SK-N-SH treated with all-trans-retinoic acid at 6 μM for 48 hours (cell line): ENCODE measurements at regions not wholly inside any gene's neighbourhood (a gene's known extent, or its start where the extent isn't known, plus 50 kb on each side); places are given as distances from the start of the nearest gene placed in this dataset.

Source experiments
- ATAC-seq: fragments of 200-7000 bp; cut with Tn5 transposase; 3 replicates; pipeline ENCODE4 v1.9.1; 2020; ENCODE audit warnings: mild to moderate bottlenecking, moderate library complexity
- ARNTL ChIP-seq: fragments of 450-650 bp; formaldehyde crosslinking; IDR thresholded peaks from 2 replicates; pipeline ENCODE4 v1.5.0; 2020; ENCODE audit warnings: low read depth, mild to moderate bottlenecking, moderate library complexity, borderline replicate concordance
- BACH2 ChIP-seq: fragments of 250-450 bp; sonication (Bioruptor Pico); IDR thresholded peaks from 2 replicates; pipeline ENCODE4 v1.9.0; 2021; ENCODE audit warnings: mild to moderate bottlenecking, borderline replicate concordance
- CSDC2 ChIP-seq: fragments of 250-450 bp; sonication (Bioruptor Pico); IDR thresholded peaks from 2 replicates; pipeline ENCODE4 v1.5.0; 2020; ENCODE audit warnings: mild to moderate bottlenecking, moderate library complexity
- CSRNP3 ChIP-seq: fragments of 250-450 bp; sonication (Bioruptor Pico); IDR thresholded peaks from 2 replicates; pipeline ENCODE4 v1.5.1; 2021; ENCODE audit warnings: mild to moderate bottlenecking, moderate library complexity
- ESRRG ChIP-seq: fragments of 250-450 bp; sonication (Bioruptor Pico); IDR thresholded peaks from 2 replicates; pipeline ENCODE4 v1.6.1; 2021; ENCODE audit warnings: mild to moderate bottlenecking
- GLIS3 ChIP-seq: fragments of 250-450 bp; sonication (Bioruptor Pico); IDR thresholded peaks from 2 replicates; pipeline ENCODE4 v1.5.0; 2020; ENCODE audit warnings: mild to moderate bottlenecking, moderate library complexity
- ISL1 ChIP-seq: fragments of 250-450 bp; sonication (Bioruptor Pico); IDR thresholded peaks from 2 replicates; pipeline ENCODE4 v2.1.2; 2022; ENCODE audit warnings: mild to moderate bottlenecking, moderate library complexity
- OSR1 ChIP-seq: fragments of 250-450 bp; sonication (Bioruptor Pico); IDR thresholded peaks from 2 replicates; pipeline ENCODE4 v1.8.0; 2022; ENCODE audit warnings: moderate library complexity, mild to moderate bottlenecking, inconsistent platforms
- PATZ1 ChIP-seq: fragments of 250-450 bp; sonication (Bioruptor Pico); IDR thresholded peaks from 2 replicates; pipeline ENCODE4 v1.8.0; 2020; ENCODE audit warnings: mild to moderate bottlenecking, moderate library complexity, borderline replicate concordance
- PPARA ChIP-seq: fragments of 250-450 bp; sonication (Bioruptor Pico); IDR thresholded peaks from 2 replicates; pipeline ENCODE4 v1.5.0; 2020; ENCODE audit warnings: mild to moderate bottlenecking, borderline replicate concordance
- RARB ChIP-seq: fragments of 250-450 bp; sonication (Bioruptor Pico); IDR thresholded peaks from 2 replicates; pipeline ENCODE4 v1.8.0; 2021; ENCODE audit warnings: mild to moderate bottlenecking, moderate library complexity
- SNAI2 ChIP-seq: fragments of 250-450 bp; sonication (Bioruptor Pico); IDR thresholded peaks from 2 replicates; pipeline ENCODE4 v1.5.0; 2020; ENCODE audit warnings: mild to moderate bottlenecking, moderate library complexity
- TCF4 ChIP-seq: fragments of 250-450 bp; sonication (Bioruptor Pico); IDR thresholded peaks from 2 replicates; pipeline ENCODE4 v1.8.0; 2021; ENCODE audit warnings: mild to moderate bottlenecking, moderate library complexity, borderline replicate concordance
- TOX ChIP-seq: fragments of 250-450 bp; sonication (Bioruptor Pico); IDR thresholded peaks from 2 replicates; pipeline ENCODE4 v1.8.0; 2021; ENCODE audit warnings: mild to moderate bottlenecking, moderate library complexity, borderline replicate concordance
- ZC3H10 ChIP-seq: fragments of 250-450 bp; sonication (Bioruptor Pico); IDR thresholded peaks from 2 replicates; pipeline ENCODE4 v1.5.1; 2021; ENCODE audit warnings: mild to moderate bottlenecking, moderate library complexity
- ZFP3 ChIP-seq: fragments of 250-450 bp; sonication (Bioruptor Pico); IDR thresholded peaks from 2 replicates; pipeline ENCODE4 v1.5.0; 2020; ENCODE audit warnings: mild to moderate bottlenecking, moderate library complexity
- ZFP30 ChIP-seq: fragments of 450-650 bp; formaldehyde crosslinking; IDR thresholded peaks from 2 replicates; pipeline ENCODE4 v1.5.0; 2022; ENCODE audit warnings: mild to moderate bottlenecking, moderate library complexity
- ZNF565 ChIP-seq: fragments of 450-650 bp; formaldehyde crosslinking; conservative IDR thresholded peaks from 2 replicates; pipeline ENCODE4 v1.5.0; 2020; ENCODE audit warnings: low read depth, mild to moderate bottlenecking, moderate library complexity
- ZNF70 ChIP-seq: fragments of 450-650 bp; formaldehyde crosslinking; IDR thresholded peaks from 2 replicates; pipeline ENCODE4 v1.5.0; 2020; ENCODE audit warnings: mild to moderate bottlenecking, moderate library complexity
- ZNF8 ChIP-seq: fragments of 450-650 bp; formaldehyde crosslinking; IDR thresholded peaks from 2 replicates; pipeline ENCODE4 v1.5.0; 2020; ENCODE audit warnings: mild to moderate bottlenecking, moderate library complexity
- TF ChIP-seq, protein P1 (sequence below): fragments of 250-450 bp; sonication (Bioruptor Pico); IDR thresholded peaks from 2 replicates; pipeline ENCODE4 v1.8.0; 2021; ENCODE audit warnings: low read depth, mild to moderate bottlenecking, moderate library complexity, borderline replicate concordance
- TF ChIP-seq, protein P2 (sequence below): fragments of 250-450 bp; sonication (Bioruptor Pico); IDR thresholded peaks from 2 replicates; pipeline ENCODE4 v1.5.1; 2020; ENCODE audit warnings: low read depth, mild to moderate bottlenecking, moderate library complexity

DNA sequence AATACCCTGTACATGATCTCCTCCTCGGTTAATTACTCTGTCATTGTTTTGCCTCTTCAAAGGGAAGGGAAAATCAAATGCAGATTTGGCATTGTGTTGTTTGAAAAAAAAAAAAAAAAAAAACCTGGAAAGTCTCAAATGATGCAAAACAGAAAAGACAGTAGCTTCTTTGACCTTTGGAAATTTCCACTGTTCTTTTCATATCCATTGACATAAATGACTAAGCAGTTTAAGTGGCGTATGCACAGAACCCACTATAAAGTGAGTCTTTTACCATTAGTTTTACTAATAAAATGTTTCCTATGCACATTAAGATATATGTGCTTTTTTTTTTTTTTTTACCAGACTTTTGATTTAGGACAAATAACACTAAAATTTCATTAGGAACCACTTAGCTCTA lies 704.3 kb downstream of the TFAP2A start:
- TF ChIP-seq, protein P1, sequence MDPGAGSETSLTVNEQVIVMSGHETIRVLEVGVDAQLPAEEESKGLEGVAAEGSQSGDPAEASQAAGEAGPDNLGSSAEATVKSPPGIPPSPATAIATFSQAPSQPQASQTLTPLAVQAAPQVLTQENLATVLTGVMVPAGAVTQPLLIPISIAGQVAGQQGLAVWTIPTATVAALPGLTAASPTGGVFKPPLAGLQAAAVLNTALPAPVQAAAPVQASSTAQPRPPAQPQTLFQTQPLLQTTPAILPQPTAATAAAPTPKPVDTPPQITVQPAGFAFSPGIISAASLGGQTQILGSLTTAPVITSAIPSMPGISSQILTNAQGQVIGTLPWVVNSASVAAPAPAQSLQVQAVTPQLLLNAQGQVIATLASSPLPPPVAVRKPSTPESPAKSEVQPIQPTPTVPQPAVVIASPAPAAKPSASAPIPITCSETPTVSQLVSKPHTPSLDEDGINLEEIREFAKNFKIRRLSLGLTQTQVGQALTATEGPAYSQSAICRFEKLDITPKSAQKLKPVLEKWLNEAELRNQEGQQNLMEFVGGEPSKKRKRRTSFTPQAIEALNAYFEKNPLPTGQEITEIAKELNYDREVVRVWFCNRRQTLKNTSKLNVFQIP (CRISPR knock-in tag): no peak
- no peak for TF ChIP-seq ZFP30 (CRISPR knock-in tag)
- TF ChIP-seq GLIS3 (CRISPR knock-in tag): no peak
- no peak for TF ChIP-seq ISL1 (CRISPR knock-in tag)
- no peak for TF ChIP-seq CSRNP3 (CRISPR knock-in tag)
- no peak for TF ChIP-seq RARB (CRISPR knock-in tag)
- TF ChIP-seq TCF4 (CRISPR knock-in tag): no peak
- no peak for TF ChIP-seq ZFP3 (CRISPR knock-in tag)
- no peak for TF ChIP-seq SNAI2 (CRISPR knock-in tag)
- TF ChIP-seq ESRRG (CRISPR knock-in tag): no peak
- no peak for TF ChIP-seq PPARA (CRISPR knock-in tag)
- no peak for TF ChIP-seq ZC3H10
- TF ChIP-seq ARNTL: no peak
- TF ChIP-seq CSDC2: no peak
- no peak for TF ChIP-seq ZNF565 (CRISPR knock-in tag)
- TF ChIP-seq, protein P2, sequence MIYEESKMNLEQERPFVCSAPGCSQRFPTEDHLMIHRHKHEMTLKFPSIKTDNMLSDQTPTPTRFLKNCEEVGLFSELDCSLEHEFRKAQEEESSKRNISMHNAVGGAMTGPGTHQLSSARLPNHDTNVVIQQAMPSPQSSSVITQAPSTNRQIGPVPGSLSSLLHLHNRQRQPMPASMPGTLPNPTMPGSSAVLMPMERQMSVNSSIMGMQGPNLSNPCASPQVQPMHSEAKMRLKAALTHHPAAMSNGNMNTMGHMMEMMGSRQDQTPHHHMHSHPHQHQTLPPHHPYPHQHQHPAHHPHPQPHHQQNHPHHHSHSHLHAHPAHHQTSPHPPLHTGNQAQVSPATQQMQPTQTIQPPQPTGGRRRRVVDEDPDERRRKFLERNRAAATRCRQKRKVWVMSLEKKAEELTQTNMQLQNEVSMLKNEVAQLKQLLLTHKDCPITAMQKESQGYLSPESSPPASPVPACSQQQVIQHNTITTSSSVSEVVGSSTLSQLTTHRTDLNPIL (CRISPR knock-in tag): no peak
- no peak for TF ChIP-seq TOX
- TF ChIP-seq ZNF70 (CRISPR knock-in tag): no peak
- TF ChIP-seq PATZ1 (CRISPR knock-in tag): no peak
- no peak for ATAC-seq

DNA sequence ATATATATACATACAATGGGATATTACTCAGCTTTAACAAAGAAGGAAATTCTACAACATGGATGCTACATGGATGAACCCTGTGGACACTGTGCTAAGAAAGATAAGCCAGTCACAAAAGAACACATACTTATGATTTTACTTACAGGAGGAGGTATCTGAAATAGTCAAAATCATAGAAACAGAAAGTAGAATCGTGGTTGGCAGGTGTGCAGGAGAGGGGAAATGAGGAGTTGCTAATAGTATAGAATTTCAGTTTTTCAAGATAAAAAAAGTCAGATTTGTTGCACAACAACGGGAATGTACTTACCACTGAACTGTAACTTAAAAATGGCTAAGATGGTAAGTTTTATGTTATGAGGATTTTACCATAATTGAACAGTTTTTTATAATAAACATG lies 706.3 kb downstream of the TFAP2A start:
- TF ChIP-seq CSDC2 (no peak), TOX (no peak), ZNF8 (no peak), BACH2 (CRISPR knock-in tag) (no peak)
- ATAC-seq: no peak

GRCh38 chr6:9704989-9705388 lies 709.9 kb downstream of the TFAP2A start:
- no peak for ATAC-seq
- TF ChIP-seq, protein P2 (CRISPR knock-in tag): no peak
- no peak for TF ChIP-seq ZC3H10
- TF ChIP-seq ZNF8: no peak
- TF ChIP-seq ARNTL: no peak
- TF ChIP-seq ZFP30 (CRISPR knock-in tag): no peak
- no peak for TF ChIP-seq ISL1 (CRISPR knock-in tag)

DNA sequence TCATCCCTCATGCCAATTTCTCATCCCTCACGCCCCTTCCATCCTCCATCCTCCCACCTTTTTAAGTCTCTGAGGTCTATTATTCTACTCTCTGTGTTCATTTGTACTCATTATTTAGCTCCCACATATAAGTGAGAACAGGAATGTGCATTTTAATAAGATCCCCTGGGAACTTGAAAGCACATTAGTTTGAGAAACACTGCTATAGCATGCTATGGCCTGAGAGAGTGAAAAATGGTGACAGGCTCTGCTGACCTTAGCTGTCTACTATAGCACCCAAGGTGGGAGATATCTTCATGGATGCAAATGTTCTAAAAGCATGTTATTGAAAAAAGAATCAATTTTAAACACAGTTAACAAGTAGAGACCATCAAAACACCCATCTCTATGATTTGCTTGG lies 712.0 kb downstream of the TFAP2A start:
- TF ChIP-seq RARB (CRISPR knock-in tag) (no peak), ISL1 (CRISPR knock-in tag) (no peak), OSR1 (CRISPR knock-in tag) (no peak), ZNF70 (CRISPR knock-in tag) (no peak), SNAI2 (CRISPR knock-in tag) (no peak)
- TF ChIP-seq, protein P2 (CRISPR knock-in tag): no peak
- no peak for ATAC-seq
